Calu3 (cell line): ENCODE measurements at regions not wholly inside any gene's neighbourhood (a gene's known extent, or its start where the extent isn't known, plus 50 kb on each side); places are given as distances from the start of the nearest gene placed in this dataset.

Experiments used
- BruUV-seq: library from RNA; stranded (reverse); fragments of 400-500 nt; replicated peaks from 2 replicates; lab custom pipeline; 2021; lab: Mats Ljungman, UMichigan
- CTCF ChIA-PET: fragments of 300-600 bp; sonication (Branson Sonifier 250); formaldehyde crosslinking; loops from one replicate; lab custom pipeline; 2022; ENCODE audit warnings: antibody characterized with exemption; lab: Charles Lee
- DNase-seq: peaks from one replicate; pipeline ENCODE4 v3.0.0; 2022
- H3K27ac Mint-ChIP-seq: one replicate; pipeline ENCODE4 v1.8.0; 2022; ENCODE audit warnings: mixed read lengths; ENCODE audit not compliant: unreplicated experiment
- H3K27me3 Mint-ChIP-seq: one replicate; pipeline ENCODE4 v1.8.0; 2022; ENCODE audit warnings: mixed read lengths; ENCODE audit not compliant: unreplicated experiment
- H3K36me3 Mint-ChIP-seq: one replicate; pipeline ENCODE4 v1.8.0; 2022; ENCODE audit warnings: mild to moderate bottlenecking, moderate library complexity, mixed read lengths; ENCODE audit not compliant: insufficient read depth, unreplicated experiment
- H3K4me1 Mint-ChIP-seq: one replicate; pipeline ENCODE4 v1.8.0; 2022; ENCODE audit warnings: mild to moderate bottlenecking, low read depth, mixed read lengths; ENCODE audit not compliant: unreplicated experiment
- H3K4me3 Mint-ChIP-seq: one replicate; pipeline ENCODE4 v1.8.0; 2022; ENCODE audit warnings: mild to moderate bottlenecking, low read depth, moderate library complexity, mixed read lengths; ENCODE audit not compliant: unreplicated experiment
- H3K9me3 Mint-ChIP-seq: one replicate; pipeline ENCODE4 v1.8.0; 2022; ENCODE audit warnings: low read depth, mixed read lengths; ENCODE audit not compliant: unreplicated experiment
- CTCF ChIP-seq: fragments of 200-600 bp; IDR thresholded peaks from one replicate; pipeline ENCODE4 v1.8.0; 2022; ENCODE audit warnings: antibody characterized with exemption; ENCODE audit not compliant: unreplicated experiment
- intact Hi-C: fragments of 100-400 bp; cut with micrococcal nuclease; formaldehyde crosslinking; loops from one replicate; pipeline ENCODE4 v1.10.0; 2022; ENCODE audit not compliant: unreplicated experiment

- CTCF ChIA-PET = no interaction called here
- no peak overlapping the region for H3K27ac Mint-ChIP-seq
- H3K36me3 Mint-ChIP-seq = no peaks in the 10 kb centered on the region
- H3K9me3 Mint-ChIP-seq = peaks cover 30% of the 10 kb centered on the region
- TF ChIP-seq CTCF = no peak
- intact Hi-C loops = no loop called here
- BruUV-seq = no TSS peak
- DNase-seq = no peak
- H3K27me3 Mint-ChIP-seq = no peaks in the 10 kb centered on the region
- H3K4me1 Mint-ChIP-seq = no peaks in the 10 kb centered on the region
- H3K4me3 Mint-ChIP-seq = no peak overlapping the region
Observed at GRCh38 chr1:72930528-72930927, 648.2 kb upstream of the NEGR1 start.

- Mint-ChIP-seq H3K27ac (no peak overlapping the region), H3K27me3 (no peaks in the 10 kb centered on the region), H3K4me1 (no peaks in the 10 kb centered on the region), H3K9me3 (peaks cover 8% of the 10 kb centered on the region), H3K36me3 (no peaks in the 10 kb centered on the region), H3K4me3 (no peak overlapping the region)
- no peak for DNase-seq
- CTCF ChIA-PET = no interaction called here
- no TSS peak for BruUV-seq
- intact Hi-C loops = no loop called here
- TF ChIP-seq CTCF = no peak
Observed at GRCh38 chr1:72918940-72919339, 636.6 kb upstream of the NEGR1 start.

GRCh38 chr1:72917920-72918319, 635.6 kb upstream of the NEGR1 start:
- no TSS peak for BruUV-seq
- Mint-ChIP-seq H3K36me3 (no peaks in the 10 kb centered on the region), H3K4me1 (no peaks in the 10 kb centered on the region), H3K9me3 (peaks cover 8% of the 10 kb centered on the region), H3K27me3 (no peaks in the 10 kb centered on the region), H3K4me3 (no peak overlapping the region), H3K27ac (no peak overlapping the region)
- intact Hi-C loops = no loop called here
- no peak for TF ChIP-seq CTCF
- CTCF ChIA-PET = no interaction called here
- DNase-seq = no peak

GRCh38 chr1:72915581-72915980, 633.2 kb upstream of the NEGR1 start:
- H3K27me3 Mint-ChIP-seq = no peaks in the 10 kb centered on the region
- TF ChIP-seq CTCF = no peak
- CTCF ChIA-PET = no interaction called here
- no peak overlapping the region for H3K4me3 Mint-ChIP-seq
- no peak for DNase-seq
- H3K36me3 Mint-ChIP-seq = no peaks in the 10 kb centered on the region
- H3K27ac Mint-ChIP-seq = no peak overlapping the region
- BruUV-seq = no TSS peak
- H3K9me3 Mint-ChIP-seq = peaks cover 6% of the 10 kb centered on the region
- H3K4me1 Mint-ChIP-seq = no peaks in the 10 kb centered on the region
- intact Hi-C loops = no loop called here
